B cell (primary cell): ENCODE measurements at regions not wholly inside any gene's neighbourhood (a gene's known extent, or its start where the extent isn't known, plus 50 kb on each side); places are given as distances from the start of the nearest gene placed in this dataset.

ENCODE experiments used
- CTCF ChIP-seq: fragments of 200-600 bp; IDR thresholded peaks from one replicate; pipeline ENCODE4 v1.8.0; 2022; ENCODE audit warnings: antibody characterized with exemption, mild to moderate bottlenecking
- EZH2 ChIP-seq: IDR thresholded peaks from 2 replicates; pipeline ENCODE4 v1.6.1; 2012; ENCODE audit warnings: borderline replicate concordance, low read depth, mild to moderate bottlenecking, moderate library complexity, low read length; ENCODE audit not compliant: insufficient read depth, poor library complexity, severe bottlenecking

GRCh38 chr4:165631208-165631894 is 241.7 kb upstream of the TLL1 start:
- TF ChIP-seq CTCF (no peak), EZH2 (no peak)
